GM12874 (cell line): ENCODE measurements at regions not wholly inside any gene's neighbourhood (a gene's known extent, or its start where the extent isn't known, plus 50 kb on each side); places are given as distances from the start of the nearest gene placed in this dataset.

ENCODE experiments used
- TF ChIP-seq, protein P1 (sequence below): IDR thresholded peaks from 2 replicates; pipeline ENCODE4 v1.5.1; 2011; ENCODE audit warnings: low read depth, mild to moderate bottlenecking, control low read depth, low read length, moderate library complexity; ENCODE audit not compliant: insufficient read depth

GRCh38 chr6:74658391-74658790 is 547.5 kb downstream of the COL12A1 start:
- TF ChIP-seq, protein P1, sequence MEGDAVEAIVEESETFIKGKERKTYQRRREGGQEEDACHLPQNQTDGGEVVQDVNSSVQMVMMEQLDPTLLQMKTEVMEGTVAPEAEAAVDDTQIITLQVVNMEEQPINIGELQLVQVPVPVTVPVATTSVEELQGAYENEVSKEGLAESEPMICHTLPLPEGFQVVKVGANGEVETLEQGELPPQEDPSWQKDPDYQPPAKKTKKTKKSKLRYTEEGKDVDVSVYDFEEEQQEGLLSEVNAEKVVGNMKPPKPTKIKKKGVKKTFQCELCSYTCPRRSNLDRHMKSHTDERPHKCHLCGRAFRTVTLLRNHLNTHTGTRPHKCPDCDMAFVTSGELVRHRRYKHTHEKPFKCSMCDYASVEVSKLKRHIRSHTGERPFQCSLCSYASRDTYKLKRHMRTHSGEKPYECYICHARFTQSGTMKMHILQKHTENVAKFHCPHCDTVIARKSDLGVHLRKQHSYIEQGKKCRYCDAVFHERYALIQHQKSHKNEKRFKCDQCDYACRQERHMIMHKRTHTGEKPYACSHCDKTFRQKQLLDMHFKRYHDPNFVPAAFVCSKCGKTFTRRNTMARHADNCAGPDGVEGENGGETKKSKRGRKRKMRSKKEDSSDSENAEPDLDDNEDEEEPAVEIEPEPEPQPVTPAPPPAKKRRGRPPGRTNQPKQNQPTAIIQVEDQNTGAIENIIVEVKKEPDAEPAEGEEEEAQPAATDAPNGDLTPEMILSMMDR, result no peak

GRCh38 chr6:74657931-74658330 is 547.9 kb downstream of the COL12A1 start:
- TF ChIP-seq, protein P1, result no peak

- TF ChIP-seq, protein P1, result no peak
Observed at GRCh38 chr6:74657011-74657410, 548.8 kb downstream of the COL12A1 start.

DNA sequence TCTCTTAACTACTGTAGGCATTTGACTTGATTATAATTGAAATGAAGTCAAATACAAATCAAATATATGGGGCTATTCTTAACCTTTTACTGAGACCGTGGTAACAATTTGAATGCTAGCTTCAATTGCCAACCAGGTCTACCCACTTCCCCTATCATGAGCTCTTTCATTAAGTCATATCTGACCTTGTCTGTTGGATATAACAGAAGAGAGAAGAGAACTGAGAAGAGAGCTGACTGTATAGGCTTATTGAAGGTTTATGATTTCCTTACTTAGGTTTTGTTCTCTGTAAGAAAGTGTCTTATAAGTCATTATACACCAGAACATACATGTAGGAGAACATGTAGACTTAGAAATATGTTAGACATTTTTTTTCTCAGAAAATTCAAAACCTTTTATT is 549.4 kb downstream of the COL12A1 start:
- TF ChIP-seq, protein P1, result no peak

GRCh38 chr6:74654296-74654695 is 551.6 kb downstream of the COL12A1 start:
- TF ChIP-seq, protein P1, result no peak

- TF ChIP-seq, protein P1, result no peak
Observed at GRCh38 chr6:74651948-74652842, 553.7 kb downstream of the COL12A1 start.

DNA sequence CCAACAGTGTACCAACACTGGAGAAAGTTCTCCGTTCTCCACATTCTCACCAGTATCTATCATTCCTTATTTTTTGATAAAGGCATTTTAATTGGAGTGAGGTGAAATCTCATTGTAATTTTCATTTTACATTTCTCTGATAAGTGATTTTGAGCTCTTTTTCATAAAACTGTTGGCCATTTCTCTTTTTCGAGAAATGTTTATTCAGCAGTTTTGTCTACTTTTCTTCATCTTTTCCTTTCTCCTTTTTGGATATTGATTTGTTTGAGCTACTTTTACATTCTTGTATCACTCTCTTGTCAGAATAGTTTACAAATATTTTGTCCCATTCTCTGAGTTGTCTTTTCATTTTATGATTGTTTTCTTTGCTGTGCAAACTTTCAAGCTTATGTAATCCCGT is 555.2 kb downstream of the COL12A1 start:
- TF ChIP-seq, protein P1, result no peak
